ENCODE measurements at regions not wholly inside any gene's neighbourhood (a gene's known extent, or its start where the extent isn't known, plus 50 kb on each side); places are given as distances from the start of the nearest gene placed in this dataset.

DNA sequence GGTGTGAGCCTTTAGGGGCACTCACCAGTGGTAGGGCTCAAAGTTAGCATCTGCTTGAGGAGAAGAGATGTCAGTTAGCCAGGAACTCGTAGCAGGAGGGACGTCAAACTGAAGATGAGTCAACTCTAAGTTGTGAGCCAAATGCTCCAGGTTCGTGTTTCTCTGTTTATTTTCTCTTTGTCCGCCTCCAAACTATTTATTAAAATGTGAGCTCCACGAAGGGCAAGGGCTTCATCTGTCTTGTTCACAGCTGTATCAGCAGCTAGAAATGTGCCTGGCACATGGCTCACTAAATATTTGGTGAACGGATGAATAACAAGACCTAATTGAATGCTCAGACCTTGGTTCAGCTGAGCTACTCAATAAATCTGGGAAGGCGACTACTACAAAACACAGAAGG lies 248.9 kb downstream of the BCOR start:
- DNase-seq = no peak
- intact Hi-C loops (cut with DNase I) = no loop called here

DNA sequence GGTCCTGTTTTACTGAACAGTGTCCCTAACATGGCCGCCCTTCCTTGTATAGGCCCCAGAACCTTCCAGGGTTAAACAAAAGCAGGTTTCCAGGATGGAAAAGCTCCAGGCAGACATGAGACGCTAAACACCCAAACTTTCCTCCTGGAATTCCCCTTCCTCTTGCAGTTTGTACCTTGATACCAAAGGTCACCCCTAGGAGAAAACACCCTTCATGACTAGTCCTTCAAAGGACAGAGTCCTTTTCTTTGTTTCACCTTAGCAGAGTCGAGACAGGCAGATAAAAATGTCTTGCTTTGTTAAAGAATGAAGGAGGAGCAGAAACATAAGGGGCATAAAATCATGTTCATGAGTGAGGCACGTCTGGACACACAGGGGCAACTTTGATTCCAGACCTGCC lies 247.5 kb downstream of the BCOR start:
- H3K4me3 ChIP-seq (replicated peaks in 1 of 3) = no peak overlapping the region
- no peaks in the 10 kb centered on the region for H3K9me3 ChIP-seq
- no peaks in the 10 kb centered on the region for H3K36me3 ChIP-seq
- intact Hi-C loops (cut with DNase I) = no loop called here
- no peak for TF ChIP-seq POLR2A (IDR thresholded peaks at IDR 0.05)
- TF ChIP-seq, protein P1, sequence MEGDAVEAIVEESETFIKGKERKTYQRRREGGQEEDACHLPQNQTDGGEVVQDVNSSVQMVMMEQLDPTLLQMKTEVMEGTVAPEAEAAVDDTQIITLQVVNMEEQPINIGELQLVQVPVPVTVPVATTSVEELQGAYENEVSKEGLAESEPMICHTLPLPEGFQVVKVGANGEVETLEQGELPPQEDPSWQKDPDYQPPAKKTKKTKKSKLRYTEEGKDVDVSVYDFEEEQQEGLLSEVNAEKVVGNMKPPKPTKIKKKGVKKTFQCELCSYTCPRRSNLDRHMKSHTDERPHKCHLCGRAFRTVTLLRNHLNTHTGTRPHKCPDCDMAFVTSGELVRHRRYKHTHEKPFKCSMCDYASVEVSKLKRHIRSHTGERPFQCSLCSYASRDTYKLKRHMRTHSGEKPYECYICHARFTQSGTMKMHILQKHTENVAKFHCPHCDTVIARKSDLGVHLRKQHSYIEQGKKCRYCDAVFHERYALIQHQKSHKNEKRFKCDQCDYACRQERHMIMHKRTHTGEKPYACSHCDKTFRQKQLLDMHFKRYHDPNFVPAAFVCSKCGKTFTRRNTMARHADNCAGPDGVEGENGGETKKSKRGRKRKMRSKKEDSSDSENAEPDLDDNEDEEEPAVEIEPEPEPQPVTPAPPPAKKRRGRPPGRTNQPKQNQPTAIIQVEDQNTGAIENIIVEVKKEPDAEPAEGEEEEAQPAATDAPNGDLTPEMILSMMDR (IDR thresholded peaks at IDR 0.05) = no peak
- no peak overlapping the region for H3K27ac ChIP-seq
- H3K4me1 ChIP-seq = no peaks in the 10 kb centered on the region
- H3K27me3 ChIP-seq = no peaks in the 10 kb centered on the region
- 89 to 90% methylated on average over 2 to 4 of the region's 4 CpGs for WGBS, 2 donors
- no peak for DNase-seq

More for the DNA sequence above, 248.9 kb downstream of the BCOR start:
- Histone ChIP-seq H3K4me1 (no peaks in the 10 kb centered on the region), H3K27ac (no peak overlapping the region), H3K4me3 (replicated peaks in 1 of 3) (no peak overlapping the region), H3K27me3 (no peaks in the 10 kb centered on the region), H3K9me3 (no peaks in the 10 kb centered on the region), H3K36me3 (no peaks in the 10 kb centered on the region)
- 78 to 83% methylated on average over 7 of the region's 7 CpGs for WGBS, 2 donors
- no peak for TF ChIP-seq POLR2A (IDR thresholded peaks at IDR 0.05)
- TF ChIP-seq, protein P1 (IDR thresholded peaks at IDR 0.05) = no peak

DNA sequence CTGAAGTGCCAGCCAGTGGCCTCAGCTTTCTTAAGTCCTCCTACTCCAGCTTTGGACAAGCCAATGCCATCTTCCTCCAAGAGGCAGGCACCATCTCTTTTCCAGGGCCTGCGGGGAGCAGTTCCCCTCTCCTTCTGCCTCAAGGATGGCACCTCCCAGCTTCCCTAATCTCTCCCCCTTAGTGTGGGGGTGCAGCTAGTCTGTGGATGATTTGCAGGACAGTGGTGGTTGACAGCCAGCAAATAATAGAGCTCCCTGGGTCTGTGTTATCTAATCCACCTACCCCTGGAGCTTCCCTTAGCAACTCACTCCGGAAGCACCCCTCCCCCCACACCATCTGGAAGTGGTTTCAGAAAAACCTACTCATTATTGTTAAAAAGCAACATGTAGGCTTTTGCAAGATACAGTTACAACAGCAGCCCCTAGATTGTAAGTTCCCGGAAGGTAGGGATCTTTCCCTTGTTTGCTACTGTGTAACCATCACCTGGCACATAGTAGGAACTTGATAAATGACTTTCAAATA lies 247.1 kb downstream of the BCOR start:
- Histone ChIP-seq H3K36me3 (no peaks in the 10 kb centered on the region), H3K4me1 (no peaks in the 10 kb centered on the region), H3K27me3 (no peaks in the 10 kb centered on the region), H3K4me3 (replicated peaks in 1 of 3) (no peak overlapping the region), H3K27ac (no peak overlapping the region), H3K9me3 (no peaks in the 10 kb centered on the region)
- 57 to 64% methylated on average over 2 to 3 of the region's 3 CpGs for WGBS, 2 donors
- intact Hi-C loops (cut with DNase I) = no loop called here
- no peak for DNase-seq
- TF ChIP-seq POLR2A (IDR thresholded peaks at IDR 0.05) = no peak
- TF ChIP-seq, protein P1 (IDR thresholded peaks at IDR 0.05) = no peak

DNA sequence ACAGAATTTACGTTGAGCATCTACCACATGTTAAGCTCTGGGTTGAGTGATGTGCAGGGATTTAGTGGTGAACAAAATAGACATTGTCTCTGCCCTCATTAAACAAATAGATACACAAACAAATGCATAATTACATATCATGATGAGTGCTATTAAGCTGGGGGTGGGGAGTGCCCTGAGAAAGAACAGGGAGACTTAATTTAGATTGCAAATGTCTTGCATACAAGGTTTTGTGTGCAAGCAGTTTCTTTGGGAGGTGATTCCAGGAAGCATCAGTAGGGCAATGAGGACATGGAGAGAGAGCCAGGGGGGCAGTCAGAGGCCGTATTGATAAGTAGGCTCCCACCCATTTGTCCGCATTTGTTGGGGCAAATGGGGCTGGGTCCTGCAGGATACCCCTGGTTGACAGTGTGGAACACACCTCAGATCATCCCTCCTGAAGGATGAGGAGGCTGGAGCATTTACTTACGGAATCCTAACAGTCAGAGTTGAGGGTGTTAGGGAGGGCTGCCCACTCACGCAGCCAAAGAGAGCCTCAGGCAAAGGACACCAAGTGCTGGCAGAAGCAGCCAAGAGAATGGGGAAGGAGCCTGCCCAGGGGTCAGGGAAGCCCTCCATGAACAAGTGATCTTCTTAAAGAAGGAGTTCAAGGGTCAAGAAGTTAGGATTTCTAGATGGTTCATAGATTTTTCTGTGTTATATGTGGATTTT lies 245.9 kb downstream of the BCOR start:
- intact Hi-C loops (cut with DNase I) = no loop called here
- Histone ChIP-seq H3K4me3 (replicated peaks in 1 of 3) (no peak overlapping the region), H3K36me3 (no peaks in the 10 kb centered on the region), H3K27ac (no peak overlapping the region), H3K4me1 (no peaks in the 10 kb centered on the region), H3K9me3 (no peaks in the 10 kb centered on the region), H3K27me3 (no peaks in the 10 kb centered on the region)
- no peak for DNase-seq
- no peak for TF ChIP-seq POLR2A (IDR thresholded peaks at IDR 0.05)
- WGBS, 2 donors = 96 to 100% methylated on average over 4 to 5 of the region's 5 CpGs

DNA sequence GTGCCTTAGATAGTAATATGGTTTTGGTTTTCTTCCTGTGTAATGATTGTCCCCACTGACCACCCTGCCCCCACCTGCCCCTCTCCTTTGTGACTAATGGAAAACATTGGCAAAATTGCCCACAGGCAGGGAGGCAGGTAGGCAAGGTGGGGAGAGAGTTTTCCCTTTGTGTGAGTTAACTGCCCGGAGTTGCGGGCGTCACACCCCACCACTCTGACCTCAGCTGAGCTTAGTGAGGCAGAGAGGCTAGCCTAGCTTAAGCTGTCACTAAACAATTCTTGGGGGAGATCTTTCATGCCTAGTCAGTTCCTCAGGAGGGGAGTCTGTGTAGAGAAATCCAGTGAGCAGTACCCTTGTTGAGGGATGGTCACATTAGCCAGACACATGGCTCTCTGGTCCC lies 245.3 kb downstream of the BCOR start:
- TF ChIP-seq, protein P1 (IDR thresholded peaks at IDR 0.05) = no peak
- no peak for TF ChIP-seq POLR2A (IDR thresholded peaks at IDR 0.05)
- Histone ChIP-seq H3K27me3 (no peaks in the 10 kb centered on the region), H3K4me1 (no peaks in the 10 kb centered on the region), H3K27ac (no peak overlapping the region), H3K9me3 (no peaks in the 10 kb centered on the region), H3K4me3 (replicated peaks in 1 of 3) (no peak overlapping the region), H3K36me3 (no peaks in the 10 kb centered on the region)
- intact Hi-C loops (cut with DNase I) = no loop called here
- WGBS, 2 donors = 47% methylated on average over 3 of the region's 3 CpGs; no CpG with 5 or more reads in 1 of the 2 donors
- DNase-seq = no peak

Data from thyroid gland (tissue), 4 donors.